Psoas muscle (tissue), 7 donors: ENCODE measurements at regions not wholly inside any gene's neighbourhood (a gene's known extent, or its start where the extent isn't known, plus 50 kb on each side); places are given as distances from the start of the nearest gene placed in this dataset.

Source experiments
- ATAC-seq, 4 donors: fragments of 200-7000 bp; cut with Tn5 transposase; one replicate each; pipeline ENCODE4 v1.9.1; 2020; ENCODE audit warnings: moderate library complexity in 3 of 4, mild to moderate bottlenecking in 2 of 4
- DNase-seq, 2 donors: peaks; one replicate each; pipeline ENCODE4 v3.0.0-alpha.2; 2020
- H3K27ac ChIP-seq: fragments of 200-600 bp; one replicate; pipeline ENCODE4 v1.8.0; 2022
- H3K27me3 ChIP-seq, 3 donors: fragments of 200-600 bp in 1 of 3; one replicate each; pipeline versions ENCODE4 v1.6.1 to v1.8.0; 2013 to 2022; ENCODE audit warnings: low read length in 2 of 3, mild to moderate bottlenecking in 2 of 3, moderate library complexity in 1 of 3; ENCODE audit not compliant: insufficient read depth in 3 of 3
- H3K36me3 ChIP-seq, 2 donors: fragments of 200-600 bp in 1 of 2; one replicate each; pipeline versions ENCODE4 v1.6.1 to v1.8.0; 2013 to 2022; ENCODE audit warnings: low read depth in 1 of 2, mild to moderate bottlenecking in 1 of 2, moderate library complexity in 1 of 2; ENCODE audit not compliant: insufficient read depth in 1 of 2
- H3K4me1 ChIP-seq: fragments of 200-600 bp; one replicate; pipeline ENCODE4 v1.8.0; 2022
- H3K4me3 ChIP-seq: fragments of 200-600 bp; one replicate; pipeline ENCODE4 v1.8.0; 2022; ENCODE audit warnings: mild to moderate bottlenecking
- H3K9me3 ChIP-seq: fragments of 200-600 bp; one replicate; pipeline ENCODE4 v1.8.0; 2022
- CTCF ChIP-seq: fragments of 200-600 bp; IDR thresholded peaks from one replicate; pipeline ENCODE4 v1.8.0; 2022; ENCODE audit warnings: antibody characterized with exemption
- WGBS, 3 donors: extraction: QIAGEN DNeasy Blood & Tissue Kit; methylation state at CpG; one replicate each; pipeline versions ENCODE4 v1.1.6 to v1.1.7; 2013; 5-methylcytosine and 5-hydroxymethylcytosine counted together
- intact Hi-C, 2 donors: fragments of 100-400 bp; cut with DNase I; formaldehyde crosslinking; loops; one replicate each; pipeline versions ENCODE4 v1.11.0 to v1.14.2; 2022
- donor health status: healthy with polysubstance abuse.
- donor health status: DM: no; HTN: no; CAD: no; lungs with moderate emphysema.
- donor health status: Bipolar disorder and iron deficiency.
- donor health status: healthy.
- donor health status: DM: yes; HTN: yes; CAD: no.
- donor health status: DM: no; HTN: no; CAD: no.
- donor health status: DM: yes; HTN: yes; CAD: no.

DNA sequence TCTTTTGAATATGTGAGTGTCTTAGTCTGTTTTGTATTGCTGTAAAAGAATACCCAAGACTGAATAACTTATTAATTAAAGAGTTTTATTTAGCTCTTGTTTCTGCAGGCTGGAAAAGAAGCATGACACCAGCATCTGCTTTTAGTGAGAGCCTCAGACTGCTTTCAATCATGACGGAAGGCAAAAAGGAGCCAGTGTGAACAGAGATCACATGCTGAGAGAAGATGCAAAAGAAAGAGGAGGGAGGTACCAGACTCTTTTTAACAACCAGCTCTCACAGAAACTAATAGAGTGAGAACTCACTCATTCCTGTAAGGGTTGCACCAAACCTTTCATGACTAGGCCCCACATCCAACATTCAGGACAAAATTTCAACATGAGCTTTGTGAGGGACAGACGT, 101.6 kb upstream of the HNMT start:
- 61 to 73% (median 62%) methylated on average over 2 of the region's 2 CpGs for WGBS, 3 donors
- H3K27me3 ChIP-seq = no peaks in the 10 kb centered on the region
- no peak for DNase-seq
- no peak for TF ChIP-seq CTCF
- ATAC-seq = no peak
- H3K4me1 ChIP-seq = no peaks in the 10 kb centered on the region
- no peak overlapping the region for H3K4me3 ChIP-seq
- no peaks in the 10 kb centered on the region for H3K9me3 ChIP-seq
- H3K36me3 ChIP-seq = no peaks in the 10 kb centered on the region
- H3K27ac ChIP-seq = no peak overlapping the region
- intact Hi-C loops = loop anchor here in 1 of 2 donors (5.0 kb wide), 1 partner anchor 965 kb away; no protein-coding TSS in a partner anchor

DNA sequence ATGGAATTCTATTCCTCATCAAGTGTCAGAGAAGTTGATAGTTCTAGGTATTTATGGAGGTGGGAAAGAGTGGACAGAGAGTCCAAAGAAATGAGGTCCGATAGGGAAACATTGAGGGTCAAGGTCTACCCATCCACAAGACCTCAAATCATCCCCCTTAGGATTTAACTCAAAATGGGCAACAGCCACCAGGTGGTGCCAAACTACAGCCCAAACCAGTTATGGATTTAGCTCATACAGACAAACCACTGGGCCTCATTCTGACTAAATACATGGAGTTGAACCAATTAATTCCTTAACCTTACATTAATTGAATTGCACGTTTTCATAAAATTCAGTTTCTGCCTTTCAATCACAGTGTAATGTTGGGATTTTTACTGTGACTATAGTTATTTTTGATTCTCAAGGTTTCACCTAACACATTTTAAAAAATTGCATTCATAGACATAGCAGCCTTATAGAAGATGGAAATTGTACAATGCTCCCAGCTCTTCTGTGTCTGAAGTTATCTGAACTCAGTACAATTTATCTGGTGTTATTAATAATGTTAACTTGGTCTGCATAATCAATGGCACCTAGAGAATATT, 98.2 kb upstream of the HNMT start:
- H3K36me3 ChIP-seq = no peaks in the 10 kb centered on the region
- 14 to 22% (median 20%) methylated on average over 2 of the region's 2 CpGs for WGBS, 3 donors
- DNase-seq = no peak

GRCh38 chr2:137870682-137871081, 93.6 kb upstream of the HNMT start:
- no peak for DNase-seq
- intact Hi-C loops = no loop called here
- ATAC-seq = no peak
- no peaks in the 10 kb centered on the region for H3K9me3 ChIP-seq
- no peak overlapping the region for H3K4me3 ChIP-seq
- 28 to 29% (median 28%) methylated on average over 1 of the region's 1 CpG for WGBS, 3 donors
- H3K27me3 ChIP-seq = no peaks in the 10 kb centered on the region
- H3K27ac ChIP-seq = no peak overlapping the region
- H3K36me3 ChIP-seq = no peaks in the 10 kb centered on the region
- no peak for TF ChIP-seq CTCF
- H3K4me1 ChIP-seq = no peaks in the 10 kb centered on the region

More for the DNA sequence above, 98.2 kb upstream of the HNMT start:
- Histone ChIP-seq H3K27me3 (no peaks in the 10 kb centered on the region), H3K4me1 (no peaks in the 10 kb centered on the region), H3K4me3 (no peak overlapping the region), H3K27ac (no peak overlapping the region), H3K9me3 (no peaks in the 10 kb centered on the region)
- ATAC-seq = no peak
- intact Hi-C loops = loop anchor here in 1 of 2 donors (5.0 kb wide), 1 partner anchor 961 kb away; no protein-coding TSS in a partner anchor
- peak; percentile 53 for TF ChIP-seq CTCF

DNA sequence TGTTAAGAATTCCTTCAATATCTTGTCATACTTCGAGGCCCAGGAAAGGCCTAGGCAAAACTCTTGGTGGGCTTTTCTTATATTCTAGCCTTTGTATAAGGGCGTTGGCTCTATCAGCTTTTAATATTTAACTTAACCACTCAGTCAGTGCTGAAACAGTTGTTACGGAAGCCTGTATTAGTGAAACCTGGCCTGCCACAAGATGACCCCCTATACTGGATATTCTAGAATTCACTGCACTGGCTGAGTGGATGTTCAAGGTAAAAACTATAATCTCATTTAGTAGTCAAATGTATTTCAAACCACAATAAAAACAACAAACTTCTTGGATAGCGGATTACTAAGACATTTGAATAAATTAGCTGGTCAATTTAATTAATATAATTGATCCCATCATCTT, 91.7 kb upstream of the HNMT start:
- H3K27me3 ChIP-seq = no peaks in the 10 kb centered on the region
- no peaks in the 10 kb centered on the region for H3K36me3 ChIP-seq
- DNase-seq (no peak), ATAC-seq (no peak)
- H3K27ac ChIP-seq = no peak overlapping the region
- 92% methylated on average over 4 of the region's 4 CpGs for WGBS, 3 donors
- no peaks in the 10 kb centered on the region for H3K9me3 ChIP-seq
- intact Hi-C loops = no loop called here
- no peak for TF ChIP-seq CTCF
- no peaks in the 10 kb centered on the region for H3K4me1 ChIP-seq
- H3K4me3 ChIP-seq = no peak overlapping the region
